Osteoblast (primary cell): ENCODE measurements at regions not wholly inside any gene's neighbourhood (a gene's known extent, or its start where the extent isn't known, plus 50 kb on each side); places are given as distances from the start of the nearest gene placed in this dataset.
A peak's percentile ranks its signal among the peaks of the same experiment; 100 is the strongest.

ENCODE experiments used
- DNase-seq: peaks from one replicate; pipeline ENCODE4 v3.0.0; 2011; ENCODE audit warnings: low spot score, mixed read lengths; ENCODE audit not compliant: insufficient read length; ENCODE audit errors: missing footprints
- H2AFZ ChIP-seq: 2 replicates; pipeline ENCODE4 v1.6.0; 2011; ENCODE audit warnings: mild to moderate bottlenecking, low read length
- H3K27ac ChIP-seq: 2 replicates; pipeline ENCODE4 v1.5.1; 2011; ENCODE audit warnings: mild to moderate bottlenecking, low read depth, low read length, moderate library complexity
- H3K27me3 ChIP-seq: 2 replicates; pipeline ENCODE4 v1.6.0; 2012; ENCODE audit warnings: mild to moderate bottlenecking, control low read depth, inconsistent platforms, low read length, moderate library complexity; ENCODE audit not compliant: insufficient read depth
- H3K36me3 ChIP-seq: 2 replicates; pipeline ENCODE4 v1.5.1; 2011; ENCODE audit warnings: mild to moderate bottlenecking, low read length, control low read depth, moderate library complexity; ENCODE audit not compliant: insufficient read depth
- H3K4me1 ChIP-seq: 2 replicates; pipeline ENCODE4 v1.5.1; 2011; ENCODE audit warnings: mild to moderate bottlenecking, low read length, control low read depth, moderate library complexity; ENCODE audit not compliant: insufficient read depth
- H3K4me2 ChIP-seq: 2 replicates; pipeline ENCODE4 v1.6.0; 2011; ENCODE audit warnings: mild to moderate bottlenecking, low read length; ENCODE audit not compliant: insufficient read depth
- H3K4me3 ChIP-seq: fragments of 200-600 bp; sonication (generic); 3 replicates; pipeline ENCODE4 v1.5.1; 2012; ENCODE audit warnings: mild to moderate bottlenecking, low read length, inconsistent platforms; ENCODE audit not compliant: insufficient read depth
- H3K79me2 ChIP-seq: 2 replicates; pipeline ENCODE4 v1.6.0; 2012; ENCODE audit warnings: mild to moderate bottlenecking, low read length, control low read depth, inconsistent platforms; ENCODE audit not compliant: insufficient read depth
- H3K9me3 ChIP-seq: 2 replicates; pipeline ENCODE4 v1.5.1; 2011; ENCODE audit warnings: low read depth, low read length, control low read depth
- H4K20me1 ChIP-seq: 2 replicates; pipeline ENCODE4 v1.6.0; 2012; ENCODE audit warnings: mild to moderate bottlenecking, low read length, control low read depth; ENCODE audit not compliant: insufficient read depth
- TF ChIP-seq, protein P1 (sequence below): IDR thresholded peaks from 2 replicates; pipeline ENCODE4 v1.5.1; 2011; ENCODE audit warnings: mild to moderate bottlenecking, low read depth, low read length, moderate library complexity; ENCODE audit errors: extremely low read depth

- Histone ChIP-seq H3K79me2 (no peaks in the 10 kb centered on the region), H3K4me1 (peaks cover 12% of the 10 kb centered on the region), H2AFZ (no peak overlapping the region), H3K4me3 (no peak overlapping the region), H4K20me1 (no peaks in the 10 kb centered on the region), H3K27me3 (no peaks in the 10 kb centered on the region), H3K4me2 (no peak overlapping the region), H3K36me3 (no peaks in the 10 kb centered on the region), H3K27ac (no peak overlapping the region), H3K9me3 (no peaks in the 10 kb centered on the region)
- TF ChIP-seq, protein P1, sequence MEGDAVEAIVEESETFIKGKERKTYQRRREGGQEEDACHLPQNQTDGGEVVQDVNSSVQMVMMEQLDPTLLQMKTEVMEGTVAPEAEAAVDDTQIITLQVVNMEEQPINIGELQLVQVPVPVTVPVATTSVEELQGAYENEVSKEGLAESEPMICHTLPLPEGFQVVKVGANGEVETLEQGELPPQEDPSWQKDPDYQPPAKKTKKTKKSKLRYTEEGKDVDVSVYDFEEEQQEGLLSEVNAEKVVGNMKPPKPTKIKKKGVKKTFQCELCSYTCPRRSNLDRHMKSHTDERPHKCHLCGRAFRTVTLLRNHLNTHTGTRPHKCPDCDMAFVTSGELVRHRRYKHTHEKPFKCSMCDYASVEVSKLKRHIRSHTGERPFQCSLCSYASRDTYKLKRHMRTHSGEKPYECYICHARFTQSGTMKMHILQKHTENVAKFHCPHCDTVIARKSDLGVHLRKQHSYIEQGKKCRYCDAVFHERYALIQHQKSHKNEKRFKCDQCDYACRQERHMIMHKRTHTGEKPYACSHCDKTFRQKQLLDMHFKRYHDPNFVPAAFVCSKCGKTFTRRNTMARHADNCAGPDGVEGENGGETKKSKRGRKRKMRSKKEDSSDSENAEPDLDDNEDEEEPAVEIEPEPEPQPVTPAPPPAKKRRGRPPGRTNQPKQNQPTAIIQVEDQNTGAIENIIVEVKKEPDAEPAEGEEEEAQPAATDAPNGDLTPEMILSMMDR, result no peak
- DNase-seq, result no peak
These were observed 52.7 kb upstream of the TJP1 start for GRCh38 chr15:29874977-29875376.

GRCh38 chr15:29873947-29874411 is 51.7 kb upstream of the TJP1 start:
- no peak overlapping the region for H3K4me3 ChIP-seq
- H3K27me3 ChIP-seq, result no peaks in the 10 kb centered on the region
- no peak overlapping the region for H3K27ac ChIP-seq
- no peaks in the 10 kb centered on the region for H3K36me3 ChIP-seq
- H4K20me1 ChIP-seq, result no peaks in the 10 kb centered on the region
- no peak for DNase-seq
- TF ChIP-seq, protein P1, result no peak
- peak overlapping the region; percentile 67 for H2AFZ ChIP-seq
- no peaks in the 10 kb centered on the region for H3K79me2 ChIP-seq
- no peaks in the 10 kb centered on the region for H3K9me3 ChIP-seq
- H3K4me1 ChIP-seq, result peaks cover 12% of the 10 kb centered on the region
- peak overlapping the region; percentile 18 for H3K4me2 ChIP-seq

DNA sequence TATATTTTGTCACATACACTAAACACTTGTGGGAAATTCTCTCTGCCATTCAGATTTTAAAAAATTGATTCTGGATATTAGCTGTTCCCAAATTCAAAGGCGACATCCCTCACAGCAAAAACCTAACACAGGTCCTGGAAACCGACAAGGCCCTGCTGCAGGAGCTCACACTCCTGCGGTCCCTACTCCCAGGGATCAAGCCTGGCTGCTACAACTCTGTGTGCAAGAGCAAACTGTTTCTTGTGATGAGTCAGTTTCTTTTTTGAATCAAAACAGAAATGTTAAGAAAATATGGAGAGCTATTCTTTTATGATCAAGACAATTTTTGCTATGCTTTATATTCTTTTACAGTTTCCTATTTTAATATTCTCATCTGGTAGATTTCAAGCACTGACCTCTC is 51.0 kb upstream of the TJP1 start:
- H3K27me3 ChIP-seq, result no peaks in the 10 kb centered on the region
- H3K4me2 ChIP-seq, result peak overlapping the region; percentile 18
- no peaks in the 10 kb centered on the region for H3K79me2 ChIP-seq
- DNase-seq, result peak; percentile 68
- peaks cover 12% of the 10 kb centered on the region for H3K4me1 ChIP-seq
- H3K36me3 ChIP-seq, result no peaks in the 10 kb centered on the region
- TF ChIP-seq, protein P1, result no peak
- H3K4me3 ChIP-seq, result no peak overlapping the region
- H3K9me3 ChIP-seq, result no peaks in the 10 kb centered on the region
- no peaks in the 10 kb centered on the region for H4K20me1 ChIP-seq
- H2AFZ ChIP-seq, result peak overlapping the region; percentile 67
- H3K27ac ChIP-seq, result no peak overlapping the region

- no peak for DNase-seq
- Histone ChIP-seq H3K4me2 (no peak overlapping the region), H3K27ac (no peak overlapping the region), H3K4me3 (no peak overlapping the region), H3K79me2 (no peaks in the 10 kb centered on the region), H3K4me1 (peaks cover 12% of the 10 kb centered on the region), H2AFZ (no peak overlapping the region), H3K36me3 (no peaks in the 10 kb centered on the region), H4K20me1 (no peaks in the 10 kb centered on the region), H3K9me3 (no peaks in the 10 kb centered on the region), H3K27me3 (no peaks in the 10 kb centered on the region)
- TF ChIP-seq, protein P1, result no peak
These were observed 50.4 kb upstream of the TJP1 start for GRCh38 chr15:29872716-29873115.
